ENCODE measurements at regions not wholly inside any gene's neighbourhood (a gene's known extent, or its start where the extent isn't known, plus 50 kb on each side); places are given as distances from the start of the nearest gene placed in this dataset.
"Not testable (repeated sequence)": the region's sequence is repeated elsewhere in the genome, so short reads cannot be mapped to it uniquely, and the experiment has no call there.

DNA sequence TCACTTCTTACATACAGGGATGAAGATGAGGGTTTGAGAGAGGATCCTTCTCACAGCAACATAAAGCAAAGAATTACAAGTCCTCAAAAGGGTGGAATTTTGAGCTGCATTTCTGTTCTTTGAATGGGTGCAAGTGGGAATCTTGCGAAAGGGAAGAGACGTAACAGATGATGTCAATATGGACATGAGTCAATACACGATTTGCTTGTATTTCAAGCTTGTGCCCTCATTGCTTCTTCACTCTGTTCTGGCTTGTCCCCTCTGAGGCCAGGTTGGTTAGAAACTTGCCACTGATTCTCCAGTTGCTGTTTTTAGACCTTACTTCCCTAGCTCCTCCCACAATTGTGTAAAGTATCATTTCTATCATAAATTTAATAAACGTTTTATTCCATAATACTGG is 104.8 kb upstream of the CLINT1 start:
- no peaks in the 10 kb centered on the region for H3K9me3 ChIP-seq (ENCODE audit: insufficient read depth, low read depth, low read length)
- no peak overlapping the region for H3K4me3 ChIP-seq (ENCODE audit: low read length)
- no peaks in the 10 kb centered on the region for H3K36me3 ChIP-seq (ENCODE audit: insufficient read depth, low read length)
- H3K27me3 ChIP-seq (ENCODE audit: insufficient read depth, low read length) = no peaks in the 10 kb centered on the region
- H3K4me1 ChIP-seq (ENCODE audit: insufficient read depth, low read length) = peaks cover 19% of the 10 kb centered on the region
- no peak overlapping the region for H3K27ac ChIP-seq (ENCODE audit: low read depth, low read length)
- H3K9ac ChIP-seq (ENCODE audit: low read depth, low read length) = no peak overlapping the region
- 94% methylated on average over 3 of the region's 4 CpGs for WGBS

DNA sequence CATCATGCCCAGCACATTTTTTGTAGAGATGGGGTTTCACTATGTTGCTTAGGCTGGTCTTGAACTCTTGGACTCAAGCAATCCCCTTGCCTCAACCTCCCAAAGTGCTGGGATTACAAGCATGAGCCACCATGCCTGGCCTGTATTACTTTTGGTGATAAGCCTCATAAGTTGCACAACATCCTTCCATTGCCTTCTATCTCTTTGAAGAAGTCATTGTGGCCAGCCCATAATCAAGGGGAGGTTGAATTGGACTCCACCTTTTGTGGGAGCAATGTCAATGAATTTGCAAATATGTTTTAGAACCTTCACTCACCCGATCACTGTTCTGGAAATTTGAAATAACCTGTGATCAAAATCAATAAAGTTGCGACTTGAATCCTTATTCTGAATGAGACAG is 104.3 kb upstream of the CLINT1 start:
- 100% methylated on average over 2 of the region's 2 CpGs for WGBS
- H3K9me3 ChIP-seq (ENCODE audit: insufficient read depth, low read depth, low read length) = no peaks in the 10 kb centered on the region
- H3K27me3 ChIP-seq (ENCODE audit: insufficient read depth, low read length) = no peaks in the 10 kb centered on the region
- no peaks in the 10 kb centered on the region for H3K36me3 ChIP-seq (ENCODE audit: insufficient read depth, low read length)
- H3K4me1 ChIP-seq (ENCODE audit: insufficient read depth, low read length) = peaks cover 19% of the 10 kb centered on the region
- no peak overlapping the region for H3K27ac ChIP-seq (ENCODE audit: low read depth, low read length)
- no peak overlapping the region for H3K9ac ChIP-seq (ENCODE audit: low read depth, low read length)
- H3K4me3 ChIP-seq (ENCODE audit: low read length) = no peak overlapping the region

DNA sequence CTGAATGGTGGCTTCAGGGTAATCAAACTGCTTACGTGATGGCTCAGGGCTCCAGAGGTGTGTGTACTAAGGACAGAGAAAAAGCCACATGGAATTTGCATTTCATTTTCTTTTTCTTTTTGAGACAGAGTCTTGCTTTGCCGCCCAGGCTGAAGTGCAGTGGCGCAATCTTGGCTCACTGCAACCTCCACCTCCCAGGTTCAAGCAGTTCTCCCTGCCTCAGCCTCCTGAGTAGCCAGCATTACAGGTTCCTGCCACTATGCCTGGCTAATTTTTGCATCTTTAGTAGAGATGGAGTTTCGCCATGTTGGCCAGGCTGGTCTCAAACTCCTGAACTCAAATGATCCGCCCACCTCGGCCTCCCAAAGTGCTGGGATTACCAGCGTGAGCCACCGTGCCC is 103.7 kb upstream of the CLINT1 start:
- not testable (repeated sequence) for H3K9ac ChIP-seq (ENCODE audit: low read depth, low read length); H3K27me3 ChIP-seq (ENCODE audit: insufficient read depth, low read length); H3K27ac ChIP-seq (ENCODE audit: low read depth, low read length); H3K36me3 ChIP-seq (ENCODE audit: insufficient read depth, low read length); H3K9me3 ChIP-seq (ENCODE audit: insufficient read depth, low read depth, low read length); H3K4me3 ChIP-seq (ENCODE audit: low read length)
- peaks cover 19% of the 10 kb centered on the region for H3K4me1 ChIP-seq (ENCODE audit: insufficient read depth, low read length)
- WGBS = 95% methylated on average over 8 of the region's 8 CpGs

DNA sequence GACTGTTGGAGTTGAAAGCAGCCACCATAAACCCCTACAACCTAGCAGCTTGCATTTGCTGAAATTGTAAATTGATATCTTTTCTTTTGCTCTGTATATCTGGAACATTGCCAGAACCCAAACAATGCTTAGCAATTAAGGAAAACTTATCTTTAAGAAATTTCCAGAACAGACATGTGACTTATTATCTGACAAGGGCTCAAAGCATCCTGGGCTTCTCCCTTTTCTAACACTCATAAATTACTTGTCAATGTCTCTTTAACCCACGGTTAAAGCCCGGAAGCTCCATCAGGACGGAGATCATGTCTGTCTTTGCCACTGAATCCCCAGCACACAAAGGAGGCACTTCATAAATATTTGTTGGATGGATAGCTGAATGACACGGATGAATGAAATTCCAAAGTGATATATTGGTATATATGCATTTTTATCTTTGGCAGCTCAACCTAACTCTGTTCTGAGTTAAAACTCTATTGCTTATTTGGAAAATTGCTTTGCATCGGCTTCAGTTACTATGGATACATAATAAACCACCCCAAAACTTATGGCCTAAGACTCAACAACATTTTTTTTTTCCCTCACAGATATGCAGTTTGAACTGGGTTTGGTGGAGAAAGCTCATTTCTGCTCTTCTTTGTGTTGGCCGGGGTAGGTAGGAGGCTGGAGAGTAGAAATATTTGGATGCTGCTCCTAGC is 103.1 kb upstream of the CLINT1 start:
- Histone ChIP-seq H3K27ac (ENCODE audit: low read depth, low read length) (no peak overlapping the region), H3K27me3 (ENCODE audit: insufficient read depth, low read length) (no peaks in the 10 kb centered on the region)

DNA sequence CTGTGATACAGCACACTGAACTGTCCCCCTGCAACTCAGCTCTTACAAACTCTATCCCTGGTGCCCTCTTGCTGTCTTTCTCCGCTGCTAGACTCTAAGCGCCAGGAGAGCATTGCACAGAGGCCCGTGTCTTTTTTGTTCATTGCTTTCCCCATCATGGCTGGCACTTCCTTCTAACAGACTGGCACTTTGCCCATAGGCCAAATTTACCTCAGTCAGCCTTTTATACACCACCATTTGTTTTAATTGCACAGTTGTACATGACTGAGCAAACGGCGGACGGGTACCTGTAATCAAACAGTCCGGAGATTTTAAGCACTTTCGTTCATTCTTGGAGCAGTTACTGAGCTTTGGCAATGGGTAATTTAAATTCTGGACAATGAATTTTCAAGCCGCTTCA is 102.2 kb upstream of the CLINT1 start:
- 89% methylated on average over 9 of the region's 9 CpGs for WGBS
- no peak overlapping the region for H3K4me3 ChIP-seq (ENCODE audit: low read length)
- H3K27me3 ChIP-seq (ENCODE audit: insufficient read depth, low read length) = no peaks in the 10 kb centered on the region

More for the DNA sequence above, 103.1 kb upstream of the CLINT1 start:
- H3K36me3 ChIP-seq (ENCODE audit: insufficient read depth, low read length) = no peaks in the 10 kb centered on the region
- peaks cover 19% of the 10 kb centered on the region for H3K4me1 ChIP-seq (ENCODE audit: insufficient read depth, low read length)
- WGBS = 93% methylated on average over 6 of the region's 6 CpGs
- no peak overlapping the region for H3K9ac ChIP-seq (ENCODE audit: low read depth, low read length)
- H3K9me3 ChIP-seq (ENCODE audit: insufficient read depth, low read depth, low read length) = no peaks in the 10 kb centered on the region
- no peak overlapping the region for H3K4me3 ChIP-seq (ENCODE audit: low read length)

DNA sequence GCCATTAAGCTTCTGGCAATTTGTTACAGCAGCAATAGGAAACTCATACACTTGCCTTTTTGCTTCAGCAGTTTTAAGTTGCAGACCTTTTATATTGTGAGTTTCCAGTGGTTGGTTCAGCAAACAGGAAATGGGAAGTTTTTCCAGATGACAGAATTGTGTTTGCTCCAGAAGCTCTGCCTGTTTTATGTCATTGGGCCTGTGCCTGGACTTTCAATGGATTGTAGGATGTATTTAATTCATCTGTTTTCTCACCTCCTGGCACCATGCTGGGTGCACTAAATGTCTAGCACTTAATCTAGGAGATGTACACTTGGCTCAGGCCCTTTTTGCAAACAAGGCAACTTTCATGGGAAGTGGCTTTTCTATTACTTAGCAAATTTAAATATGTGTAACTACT is 100.4 kb upstream of the CLINT1 start:
- Histone ChIP-seq H3K27ac (ENCODE audit: low read depth, low read length) (no peak overlapping the region), H3K4me1 (ENCODE audit: insufficient read depth, low read length) (no peaks in the 10 kb centered on the region), H3K9me3 (ENCODE audit: insufficient read depth, low read depth, low read length) (no peaks in the 10 kb centered on the region), H3K4me3 (ENCODE audit: low read length) (no peak overlapping the region), H3K9ac (ENCODE audit: low read depth, low read length) (no peak overlapping the region), H3K27me3 (ENCODE audit: insufficient read depth, low read length) (no peaks in the 10 kb centered on the region), H3K36me3 (ENCODE audit: insufficient read depth, low read length) (no peaks in the 10 kb centered on the region)

More for the DNA sequence above, 102.2 kb upstream of the CLINT1 start:
- H3K9me3 ChIP-seq (ENCODE audit: insufficient read depth, low read depth, low read length) = no peaks in the 10 kb centered on the region
- H3K9ac ChIP-seq (ENCODE audit: low read depth, low read length) = no peak overlapping the region
- no peaks in the 10 kb centered on the region for H3K36me3 ChIP-seq (ENCODE audit: insufficient read depth, low read length)
- no peak overlapping the region for H3K27ac ChIP-seq (ENCODE audit: low read depth, low read length)
- H3K4me1 ChIP-seq (ENCODE audit: insufficient read depth, low read length) = peaks cover 12% of the 10 kb centered on the region

DNA sequence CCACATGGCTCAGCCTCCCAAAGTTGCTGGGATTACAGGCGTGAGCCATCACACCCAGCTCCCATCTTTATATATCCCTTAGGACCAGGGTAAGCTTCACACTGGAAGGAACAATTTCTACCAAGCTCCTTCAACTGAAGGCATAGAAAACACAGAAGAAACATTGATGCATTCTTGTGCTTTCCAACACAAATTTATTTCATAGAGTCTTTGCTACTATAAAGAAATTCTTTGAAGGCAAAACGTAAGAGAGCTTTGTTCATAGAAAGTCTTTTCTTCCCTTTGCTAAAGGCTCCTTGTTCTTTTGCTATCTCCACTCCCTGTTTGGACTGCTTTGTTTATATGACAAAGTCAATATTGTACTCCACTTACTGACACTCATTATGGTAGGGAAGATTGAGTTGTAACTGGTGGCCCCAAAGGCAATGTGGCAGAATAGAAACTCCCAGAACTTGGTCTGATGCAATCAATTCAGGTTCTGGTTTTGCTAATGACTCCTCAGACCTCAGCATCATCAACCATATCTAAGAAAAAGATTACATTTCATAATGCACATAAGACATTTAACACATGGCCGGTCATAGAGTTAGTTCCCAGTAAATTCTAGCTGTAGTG is 97.4 kb upstream of the CLINT1 start:
- no peaks in the 10 kb centered on the region for H3K36me3 ChIP-seq (ENCODE audit: insufficient read depth, low read length)
- H3K9me3 ChIP-seq (ENCODE audit: insufficient read depth, low read depth, low read length) = no peaks in the 10 kb centered on the region
- 92% methylated on average over 2 of the region's 3 CpGs for WGBS
- 0 out of 2 replicates have a peak, but pooled peaks cover 4% of the 10 kb centered on the region for H3K4me1 ChIP-seq (ENCODE audit: insufficient read depth, low read length)
- H3K27ac ChIP-seq (ENCODE audit: low read depth, low read length) = no peak overlapping the region
- no peak overlapping the region for H3K9ac ChIP-seq (ENCODE audit: low read depth, low read length)
- H3K4me3 ChIP-seq (ENCODE audit: low read length) = no peak overlapping the region
- H3K27me3 ChIP-seq (ENCODE audit: insufficient read depth, low read length) = no peaks in the 10 kb centered on the region

DNA sequence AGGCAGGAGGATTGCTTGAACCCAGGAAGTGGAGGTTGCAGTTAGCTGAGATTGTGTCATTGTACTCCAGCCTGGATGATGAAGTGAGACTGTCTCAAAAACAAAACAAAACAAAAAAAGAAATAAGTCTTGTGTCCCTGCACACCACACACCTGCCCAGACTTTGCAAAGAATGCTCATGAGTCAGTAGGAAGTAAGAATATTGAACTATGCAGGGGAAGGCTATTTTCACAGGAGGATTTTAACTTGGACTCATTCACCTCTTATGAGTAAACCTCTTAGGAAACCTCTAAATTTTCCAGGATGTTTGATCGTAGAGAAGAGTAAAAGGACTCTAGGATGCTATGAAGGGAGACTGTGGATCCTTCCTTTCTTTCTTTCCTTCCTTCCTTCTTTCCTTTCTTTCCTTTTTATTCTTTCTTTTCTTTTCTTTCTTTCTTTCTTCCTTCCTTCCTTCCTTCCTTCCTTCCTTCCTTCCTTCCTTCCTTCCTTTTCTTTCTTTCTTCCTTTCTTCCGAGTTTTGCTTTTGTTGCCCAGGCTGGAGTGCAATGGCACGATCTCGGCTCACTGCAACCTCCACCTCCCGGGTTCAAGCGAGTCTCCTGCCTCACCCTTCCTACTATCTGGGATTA is 96.7 kb upstream of the CLINT1 start:
- no peak overlapping the region for H3K9ac ChIP-seq (ENCODE audit: low read depth, low read length)
- H3K9me3 ChIP-seq (ENCODE audit: insufficient read depth, low read depth, low read length) = no peaks in the 10 kb centered on the region
- WGBS = 96% methylated on average over 5 of the region's 6 CpGs
- H3K27me3 ChIP-seq (ENCODE audit: insufficient read depth, low read length) = no peaks in the 10 kb centered on the region
- no peaks in the 10 kb centered on the region for H3K36me3 ChIP-seq (ENCODE audit: insufficient read depth, low read length)
- H3K4me3 ChIP-seq (ENCODE audit: low read length) = no peak overlapping the region
- H3K27ac ChIP-seq (ENCODE audit: low read depth, low read length) = no peak overlapping the region
- H3K4me1 ChIP-seq (ENCODE audit: insufficient read depth, low read length) = 0 out of 2 replicates have a peak, but pooled peaks cover 4% of the 10 kb centered on the region

DNA sequence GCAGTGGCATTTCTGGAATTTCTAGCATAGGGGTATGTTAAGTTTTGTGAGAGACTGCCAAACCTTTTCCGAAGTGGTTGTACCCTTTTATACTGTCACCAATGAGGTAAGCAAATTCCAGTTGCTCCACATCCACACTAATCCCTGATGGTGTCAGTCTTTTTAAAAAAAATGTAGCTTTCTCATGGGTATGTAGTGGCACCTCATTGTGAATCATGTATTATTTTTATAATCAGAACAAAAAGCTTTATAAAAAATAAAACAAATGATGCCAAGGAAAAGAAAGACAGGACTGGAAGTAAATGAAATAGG is 93.4 kb upstream of the CLINT1 start:
- H3K27me3 ChIP-seq (ENCODE audit: insufficient read depth, low read length) = no peaks in the 10 kb centered on the region
- H3K27ac ChIP-seq (ENCODE audit: low read depth, low read length) = no peak overlapping the region
- H3K4me3 ChIP-seq (ENCODE audit: low read length) = no peak overlapping the region
- no CpG with 5 or more reads among the region's 1 CpG for WGBS
- peaks cover 7% of the 10 kb centered on the region; the same call in 1 of the 2 replicates for H3K4me1 ChIP-seq (ENCODE audit: insufficient read depth, low read length)
- H3K9ac ChIP-seq (ENCODE audit: low read depth, low read length) = no peak overlapping the region
- no peaks in the 10 kb centered on the region for H3K36me3 ChIP-seq (ENCODE audit: insufficient read depth, low read length)
- no peaks in the 10 kb centered on the region for H3K9me3 ChIP-seq (ENCODE audit: insufficient read depth, low read depth, low read length)

DNA sequence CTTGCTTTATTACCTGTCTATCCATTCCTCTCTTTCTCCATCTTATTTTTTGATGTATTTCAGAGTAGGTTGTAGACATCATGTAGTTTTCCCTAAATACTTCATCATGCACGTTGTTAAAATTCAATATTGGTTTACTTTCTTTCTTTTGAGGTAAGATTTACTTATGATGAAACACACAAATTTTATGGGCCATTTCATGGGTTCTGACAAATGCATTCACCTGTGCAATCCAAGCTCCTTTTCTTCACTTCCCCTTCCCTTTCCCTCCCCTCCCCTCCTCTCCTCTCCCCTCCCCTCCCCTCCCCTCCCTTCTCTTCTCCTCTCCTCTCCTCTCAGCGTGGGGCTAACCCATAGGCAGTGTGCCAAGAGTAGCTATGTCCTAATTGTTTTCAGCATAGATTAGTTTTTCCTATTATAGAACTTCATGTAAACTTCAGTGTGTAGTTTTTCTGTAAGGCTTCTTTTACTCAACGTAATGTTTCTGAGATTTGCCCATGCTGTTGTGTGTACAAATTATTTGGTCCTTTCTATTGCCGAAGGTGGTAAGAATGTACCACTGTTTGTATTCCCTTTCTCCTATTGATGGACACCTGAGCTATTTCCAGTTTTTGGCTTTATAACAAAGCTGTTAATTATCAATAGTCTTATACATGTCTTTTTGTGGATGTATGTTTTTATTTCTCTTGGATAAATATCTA is 92.9 kb upstream of the CLINT1 start:
- Histone ChIP-seq H3K4me3 (ENCODE audit: low read length) (no peak overlapping the region), H3K36me3 (ENCODE audit: insufficient read depth, low read length) (no peaks in the 10 kb centered on the region), H3K9me3 (ENCODE audit: insufficient read depth, low read depth, low read length) (no peaks in the 10 kb centered on the region), H3K9ac (ENCODE audit: low read depth, low read length) (no peak overlapping the region), H3K27ac (ENCODE audit: low read depth, low read length) (no peak overlapping the region), H3K27me3 (ENCODE audit: insufficient read depth, low read length) (no peaks in the 10 kb centered on the region), H3K4me1 (ENCODE audit: insufficient read depth, low read length) (peaks cover 7% of the 10 kb centered on the region; the same call in 1 of the 2 replicates)
- 95% methylated on average over 2 of the region's 4 CpGs for WGBS

DNA sequence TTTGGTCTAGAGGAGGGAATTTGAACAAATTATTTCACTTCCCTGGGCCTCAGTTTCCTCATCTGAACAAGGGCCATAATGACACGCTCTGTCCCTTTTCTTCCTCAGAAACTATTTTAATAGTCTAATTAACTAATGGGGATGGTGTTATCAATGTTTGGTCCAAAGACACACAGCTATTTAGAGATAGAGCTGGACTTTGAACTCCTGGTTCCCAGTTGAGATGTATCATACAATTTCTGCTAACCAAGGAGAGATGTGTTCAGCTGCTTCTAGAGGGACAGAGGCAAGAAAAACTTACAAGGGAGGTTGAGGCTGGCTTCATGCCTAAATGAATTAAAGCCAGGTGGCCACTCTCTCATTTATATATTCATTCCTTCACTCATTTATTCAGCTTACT is 90.6 kb upstream of the CLINT1 start:
- Histone ChIP-seq H3K4me3 (ENCODE audit: low read length) (no peak overlapping the region), H3K27ac (ENCODE audit: low read depth, low read length) (no peak overlapping the region; the same call in 1 of the 2 replicates), H3K36me3 (ENCODE audit: insufficient read depth, low read length) (no peaks in the 10 kb centered on the region), H3K4me1 (ENCODE audit: insufficient read depth, low read length) (peaks cover 11% of the 10 kb centered on the region), H3K9ac (ENCODE audit: low read depth, low read length) (no peak overlapping the region), H3K27me3 (ENCODE audit: insufficient read depth, low read length) (no peaks in the 10 kb centered on the region), H3K9me3 (ENCODE audit: insufficient read depth, low read depth, low read length) (no peaks in the 10 kb centered on the region)
- WGBS = no CpG with 5 or more reads among the region's 1 CpG
